Uterus (tissue), 3 donors: ENCODE measurements at regions not wholly inside any gene's neighbourhood (a gene's known extent, or its start where the extent isn't known, plus 50 kb on each side); places are given as distances from the start of the nearest gene placed in this dataset.

Source experiments
- DNase-seq, 2 donors: peaks; one replicate each; pipeline ENCODE4 v3.0.0-alpha.2; 2019 to 2020
- H3K27ac ChIP-seq, 2 donors: fragments of 200-600 bp; sonication (generic); 1 replicate in 1 of 2; 2 replicates in 1 of 2; pipeline ENCODE4 v1.5.1; 2016 to 2018
- H3K27me3 ChIP-seq, 2 donors: fragments of 200-600 bp; sonication (generic); one replicate each; pipeline ENCODE4 v1.5.1; 2018 to 2019; ENCODE audit warnings: control low read depth in 1 of 2
- H3K36me3 ChIP-seq, 2 donors: fragments of 200-600 bp; sonication (generic); one replicate each; pipeline ENCODE4 v1.5.1; 2019; ENCODE audit warnings: control low read depth in 1 of 2
- H3K4me1 ChIP-seq, 2 donors: fragments of 200-600 bp; sonication (generic); one replicate each; pipeline ENCODE4 v1.5.1; 2018 to 2019; ENCODE audit warnings: control low read depth in 1 of 2
- H3K4me3 ChIP-seq, 2 donors: fragments of 200-600 bp; sonication (generic); 1 replicate in 1 of 2; 2 replicates in 1 of 2; pipeline ENCODE4 v1.5.1; 2018 to 2019; ENCODE audit warnings: mild to moderate bottlenecking in 1 of 2
- H3K9me3 ChIP-seq, 2 donors: fragments of 200-600 bp; sonication (generic); one replicate each; pipeline ENCODE4 v1.5.1; 2019; ENCODE audit warnings: control low read depth in 1 of 2
- CTCF ChIP-seq, 4 experiments: fragments of 200-600 bp in 2 of 4; fragments of 450-650 bp in 2 of 4; sonication (generic) in 2 of 4; IDR thresholded peaks; one replicate each; pipeline ENCODE4 v1.5.1; 2016 to 2019; ENCODE audit warnings: antibody characterized with exemption in 4 of 4, mild to moderate bottlenecking in 2 of 4, moderate library complexity in 1 of 4
- POLR2A ChIP-seq, 2 donors: fragments of 450-650 bp; IDR thresholded peaks; one replicate each; pipeline ENCODE4 v1.6.1; 2016; ENCODE audit warnings: antibody characterized with exemption in 2 of 2, mild to moderate bottlenecking in 1 of 2, moderate library complexity in 1 of 2
- intact Hi-C: fragments of 100-400 bp; cut with DNase I; formaldehyde crosslinking; loops from one replicate; pipeline ENCODE4 v1.15.1; 2023; ENCODE audit warnings: low total_unique reads
- donor health status: DM: yes; HTN: yes; CAD: no.

GRCh38 chr14:34241185-34241711 is 220.8 kb downstream of the SPTSSA start:
- intact Hi-C loops: no loop called here
- Histone ChIP-seq H3K27ac (no peak overlapping the region), H3K4me3 (no peak overlapping the region), H3K36me3 (no peaks in the 10 kb centered on the region), H3K9me3 (no peaks in the 10 kb centered on the region), H3K4me1 (no peaks in the 10 kb centered on the region), H3K27me3 (no peaks in the 10 kb centered on the region)
- DNase-seq: no peak
- TF ChIP-seq CTCF (IDR thresholded peaks at IDR 0.05): no peak
- TF ChIP-seq POLR2A (IDR thresholded peaks at IDR 0.05): no peak

DNA sequence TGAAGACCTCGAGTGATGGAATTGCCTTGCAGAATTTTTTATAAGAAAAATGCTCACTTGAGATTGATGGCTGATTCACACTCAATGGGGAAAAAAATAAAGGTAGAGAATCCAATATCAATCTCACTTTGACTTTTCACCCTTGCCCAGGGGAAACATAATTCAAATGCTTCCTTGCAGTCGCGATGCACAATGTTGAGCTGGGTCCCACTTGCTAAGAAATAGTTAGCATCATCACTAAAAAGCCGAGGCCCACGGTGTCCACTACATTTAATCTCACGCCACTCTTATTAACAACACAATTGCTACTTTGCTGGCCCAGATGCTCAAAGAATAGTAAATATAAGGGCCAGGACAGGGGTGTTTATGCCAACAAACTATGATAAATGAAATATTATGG is 223.4 kb downstream of the SPTSSA start:
- Histone ChIP-seq H3K4me1 (no peaks in the 10 kb centered on the region), H3K27ac (no peak overlapping the region), H3K4me3 (no peak overlapping the region), H3K9me3 (no peaks in the 10 kb centered on the region), H3K27me3 (no peaks in the 10 kb centered on the region), H3K36me3 (no peaks in the 10 kb centered on the region)
- intact Hi-C loops: no loop called here
- no peak for TF ChIP-seq CTCF (IDR thresholded peaks at IDR 0.05)
- no peak for TF ChIP-seq POLR2A (IDR thresholded peaks at IDR 0.05)
- no peak for DNase-seq

DNA sequence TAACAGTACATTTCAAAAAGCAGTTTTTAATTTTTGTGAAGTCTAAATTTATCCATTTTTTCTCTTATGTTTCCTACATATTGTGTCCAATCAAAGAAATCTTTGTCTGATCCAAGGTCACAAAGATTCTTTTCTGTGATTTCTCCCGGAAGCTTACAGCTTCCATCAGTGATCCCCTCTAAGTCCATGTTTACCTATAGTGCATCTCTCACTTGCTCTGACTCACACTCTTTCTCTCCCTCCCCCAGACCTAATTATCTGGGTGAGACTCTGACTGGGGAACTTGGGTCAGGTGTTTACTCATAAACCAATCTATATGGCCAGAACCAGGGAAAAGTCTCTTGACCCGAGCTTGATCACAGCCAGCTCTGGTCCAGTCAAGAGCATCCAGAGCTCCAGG is 224.4 kb downstream of the SPTSSA start:
- H3K27ac ChIP-seq: no peak overlapping the region
- no peak for DNase-seq
- no peak overlapping the region for H3K4me3 ChIP-seq
- intact Hi-C loops: no loop called here
- H3K9me3 ChIP-seq: no peaks in the 10 kb centered on the region
- H3K4me1 ChIP-seq: no peaks in the 10 kb centered on the region
- no peaks in the 10 kb centered on the region for H3K27me3 ChIP-seq
- TF ChIP-seq POLR2A (IDR thresholded peaks at IDR 0.05) (no peak), CTCF (IDR thresholded peaks at IDR 0.05) (no peak)
- H3K36me3 ChIP-seq: no peaks in the 10 kb centered on the region

DNA sequence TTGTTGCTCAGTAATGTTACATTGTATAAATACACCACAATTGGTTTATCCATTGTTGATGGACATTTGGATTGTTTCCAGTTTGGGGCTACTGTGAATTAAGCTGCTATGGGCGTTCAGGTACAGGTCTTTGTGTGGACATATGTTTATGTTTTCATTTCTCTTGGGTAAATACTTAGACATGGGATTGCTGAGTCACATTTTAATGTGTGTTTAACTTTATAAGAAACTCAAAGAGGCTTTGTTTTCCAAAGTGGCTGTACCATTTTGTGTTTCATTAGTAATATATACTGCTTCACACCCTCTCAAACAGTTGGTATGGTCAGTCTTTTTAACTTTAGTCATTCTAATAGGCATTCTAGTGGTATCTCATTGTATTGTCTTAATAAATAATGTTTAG is 225.0 kb downstream of the SPTSSA start:
- Histone ChIP-seq H3K4me3 (no peak overlapping the region), H3K4me1 (no peaks in the 10 kb centered on the region), H3K27ac (no peak overlapping the region), H3K36me3 (no peaks in the 10 kb centered on the region), H3K27me3 (no peaks in the 10 kb centered on the region), H3K9me3 (no peaks in the 10 kb centered on the region)
- DNase-seq: no peak
- intact Hi-C loops: no loop called here
- TF ChIP-seq CTCF (IDR thresholded peaks at IDR 0.05): no peak
- no peak for TF ChIP-seq POLR2A (IDR thresholded peaks at IDR 0.05)

DNA sequence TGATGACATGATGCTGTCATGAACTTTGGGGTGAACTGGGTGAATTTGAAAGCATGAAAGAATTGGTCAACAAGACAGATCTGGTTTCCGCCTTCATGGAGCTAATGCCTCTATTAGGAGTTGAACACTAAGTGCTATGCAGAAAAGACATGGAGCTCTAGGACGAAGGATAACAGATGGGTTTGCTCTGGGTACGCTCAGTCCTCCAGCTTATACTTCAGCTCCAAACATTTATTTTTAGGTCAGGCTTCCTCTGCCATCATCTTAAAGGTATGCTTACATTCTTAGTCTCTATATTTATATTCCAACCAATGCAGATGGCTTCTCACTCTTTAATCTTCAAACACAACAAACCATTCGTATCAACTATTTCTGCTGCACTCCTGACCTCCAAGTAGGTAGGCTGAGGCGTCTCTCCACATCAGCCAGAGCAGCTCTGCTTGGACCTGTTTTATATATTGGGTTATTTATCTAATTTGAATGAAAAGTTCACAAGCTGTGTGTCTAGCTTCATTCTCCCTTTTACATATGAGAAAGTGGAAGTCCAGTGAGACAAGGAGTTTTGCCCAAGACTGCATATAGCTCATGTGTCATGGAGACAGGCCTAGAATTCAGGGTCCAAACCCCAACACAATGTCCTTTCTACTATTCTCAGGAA is 226.3 kb downstream of the SPTSSA start:
- DNase-seq: no peak
- intact Hi-C loops: no loop called here
- Histone ChIP-seq H3K36me3 (no peaks in the 10 kb centered on the region), H3K4me1 (no peaks in the 10 kb centered on the region), H3K4me3 (no peak overlapping the region), H3K9me3 (no peaks in the 10 kb centered on the region), H3K27ac (no peak overlapping the region), H3K27me3 (no peaks in the 10 kb centered on the region)
- TF ChIP-seq CTCF (IDR thresholded peaks at IDR 0.05): no peak
